WTC11 (cell line): ENCODE measurements at regions not wholly inside any gene's neighbourhood (a gene's known extent, or its start where the extent isn't known, plus 50 kb on each side); places are given as distances from the start of the nearest gene placed in this dataset.
"Not testable (repeated sequence)": the region's sequence is repeated elsewhere in the genome, so short reads cannot be mapped to it uniquely, and the experiment has no call there.

Source experiments
- ATAC-seq: fragments of 200-7000 bp; cut with Tn5 transposase; 2 replicates; pipeline ENCODE4 v1.10.0; 2021; ENCODE audit warnings: mild to moderate bottlenecking, moderate library complexity
- CTCF ChIA-PET: fragments of 300-600 bp; sonication (Branson Sonifier 250); formaldehyde crosslinking; loops from one replicate; lab custom pipeline; 2021; ENCODE audit warnings: antibody characterized with exemption; lab: Charles Lee
- POLR2A ChIA-PET: fragments of 350-600 bp; sonication (Branson Sonifier 250); formaldehyde crosslinking; loops from one replicate; lab custom pipeline; 2021; ENCODE audit warnings: antibody characterized with exemption; lab: Charles Lee
- DNase-seq: peaks from one replicate; pipeline ENCODE4 v3.0.0; 2021; ENCODE audit warnings: low spot score
- H3K27ac Mint-ChIP-seq: 2 replicates; pipeline ENCODE4 v1.8.0; 2021; ENCODE audit warnings: mixed read lengths
- H3K27me3 Mint-ChIP-seq: 2 replicates; pipeline ENCODE4 v1.8.0; 2021; ENCODE audit warnings: low read depth, mild to moderate bottlenecking, moderate library complexity, mixed read lengths
- H3K36me3 Mint-ChIP-seq: 2 replicates; pipeline ENCODE4 v1.8.0; 2021; ENCODE audit warnings: mixed read lengths
- H3K4me1 Mint-ChIP-seq: 2 replicates; pipeline ENCODE4 v1.8.0; 2022; ENCODE audit warnings: mixed read lengths
- H3K4me3 Mint-ChIP-seq: 2 replicates; pipeline ENCODE4 v1.8.0; 2021; ENCODE audit warnings: mild to moderate bottlenecking, moderate library complexity, mixed read lengths
- H3K9me3 Mint-ChIP-seq: 2 replicates; pipeline ENCODE4 v1.8.0; 2021; ENCODE audit warnings: mixed read lengths

DNA sequence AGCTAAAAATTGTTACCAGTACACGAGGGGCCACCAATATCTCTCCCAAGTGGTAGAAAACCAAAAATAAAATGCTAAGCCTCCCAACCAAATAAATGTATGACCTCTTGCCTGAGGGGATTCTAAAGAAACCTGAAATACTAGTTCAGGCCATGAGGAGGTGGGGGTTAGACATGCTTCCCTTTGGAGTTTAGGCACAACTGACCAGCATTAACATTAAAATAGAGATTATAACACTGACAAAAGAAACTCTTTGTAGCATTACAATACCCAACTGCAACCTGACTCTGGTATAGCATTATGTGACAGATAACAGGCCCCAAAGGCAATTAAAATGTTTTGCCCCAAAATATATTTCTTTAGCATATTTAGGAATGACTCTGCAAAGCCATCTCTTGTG, 637.6 kb upstream of the PCDH11Y start:
- POLR2A ChIA-PET, H3K9me3 Mint-ChIP-seq, H3K27me3 Mint-ChIP-seq, CTCF ChIA-PET, DNase-seq: not testable (repeated sequence)
- peak overlapping the region; percentile 30; the same call in 1 of the 2 replicates for H3K4me3 Mint-ChIP-seq
- H3K27ac Mint-ChIP-seq: peak overlapping the region; percentile 95
- H3K4me1 Mint-ChIP-seq: peaks cover 11% of the 10 kb centered on the region
- H3K36me3 Mint-ChIP-seq: peaks cover 33% of the 10 kb centered on the region
- peak; percentile 86 for ATAC-seq

- DNase-seq (peak; percentile 36), ATAC-seq (peak; percentile 86)
- POLR2A ChIA-PET, H3K27ac Mint-ChIP-seq, H3K4me3 Mint-ChIP-seq, CTCF ChIA-PET, H3K9me3 Mint-ChIP-seq, H3K4me1 Mint-ChIP-seq, H3K27me3 Mint-ChIP-seq, H3K36me3 Mint-ChIP-seq: not testable (repeated sequence)
Measured at GRCh38 chrY:4403790-4404189, 596.3 kb upstream of the PCDH11Y start.
